ENCODE measurements at regions not wholly inside any gene's neighbourhood (a gene's known extent, or its start where the extent isn't known, plus 50 kb on each side); places are given as distances from the start of the nearest gene placed in this dataset.
"Not testable (repeated sequence)": the region's sequence is repeated elsewhere in the genome, so short reads cannot be mapped to it uniquely, and the experiment has no call there.

- intact Hi-C loops (cut with DNase I; ENCODE audit: low total_unique reads) (no loop called here), in situ Hi-C loops (cut with MboI; ENCODE audit: low pct_ligation_motif_present in 1 of 4, low pct_unique_long_range_greater_than_20kb in 1 of 4, low sequenced_read_pairs in 3 of 4) (no loop called here)
- Histone ChIP-seq H3K4me3 (no peak overlapping the region), H3K27ac (no peak overlapping the region), H3K4me1 (peaks cover 0 to 2% (median 0%) of the 10 kb centered on the region in 4 donors), H3K27me3 (no peaks in the 10 kb centered on the region), H3K36me3 (no peaks in the 10 kb centered on the region), H3K9me3 (no peaks in the 10 kb centered on the region)
- no peak for DNase-seq
- 77 to 88% methylated on average over 7 of the region's 7 CpGs for WGBS, 2 donors (ENCODE audit: low coverage in 1 of 2)
- no peak for TF ChIP-seq EP300 (IDR thresholded peaks at IDR 0.05; ENCODE audit: low read depth)
Observed at GRCh38 chr5:60458666-60459065, 241.3 kb downstream of the DEPDC1B start.

- DNase-seq, result no peak
- intact Hi-C loops (cut with DNase I; ENCODE audit: low total_unique reads), result no loop called here
- Histone ChIP-seq H3K4me3 (no peak overlapping the region), H3K4me1 (no peaks in the 10 kb centered on the region), H3K9me3 (no peaks in the 10 kb centered on the region), H3K36me3 (no peaks in the 10 kb centered on the region), H3K27ac (no peak overlapping the region), H3K27me3 (no peaks in the 10 kb centered on the region)
- TF ChIP-seq POLR2AphosphoS5 (IDR thresholded peaks at IDR 0.05) (no peak), EP300 (IDR thresholded peaks at IDR 0.05; ENCODE audit: low read depth) (no peak), POLR2A (IDR thresholded peaks at IDR 0.05) (no peak)
- TF ChIP-seq, protein P1, sequence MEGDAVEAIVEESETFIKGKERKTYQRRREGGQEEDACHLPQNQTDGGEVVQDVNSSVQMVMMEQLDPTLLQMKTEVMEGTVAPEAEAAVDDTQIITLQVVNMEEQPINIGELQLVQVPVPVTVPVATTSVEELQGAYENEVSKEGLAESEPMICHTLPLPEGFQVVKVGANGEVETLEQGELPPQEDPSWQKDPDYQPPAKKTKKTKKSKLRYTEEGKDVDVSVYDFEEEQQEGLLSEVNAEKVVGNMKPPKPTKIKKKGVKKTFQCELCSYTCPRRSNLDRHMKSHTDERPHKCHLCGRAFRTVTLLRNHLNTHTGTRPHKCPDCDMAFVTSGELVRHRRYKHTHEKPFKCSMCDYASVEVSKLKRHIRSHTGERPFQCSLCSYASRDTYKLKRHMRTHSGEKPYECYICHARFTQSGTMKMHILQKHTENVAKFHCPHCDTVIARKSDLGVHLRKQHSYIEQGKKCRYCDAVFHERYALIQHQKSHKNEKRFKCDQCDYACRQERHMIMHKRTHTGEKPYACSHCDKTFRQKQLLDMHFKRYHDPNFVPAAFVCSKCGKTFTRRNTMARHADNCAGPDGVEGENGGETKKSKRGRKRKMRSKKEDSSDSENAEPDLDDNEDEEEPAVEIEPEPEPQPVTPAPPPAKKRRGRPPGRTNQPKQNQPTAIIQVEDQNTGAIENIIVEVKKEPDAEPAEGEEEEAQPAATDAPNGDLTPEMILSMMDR (IDR thresholded peaks at IDR 0.05), result no peak
- in situ Hi-C loops (cut with MboI; ENCODE audit: low pct_ligation_motif_present in 1 of 4, low pct_unique_long_range_greater_than_20kb in 1 of 4, low sequenced_read_pairs in 3 of 4), result no loop called here
Observed at GRCh38 chr5:60457233-60457632, 242.7 kb downstream of the DEPDC1B start.

- 86 to 100% methylated on average over 1 to 2 of the region's 2 CpGs for WGBS, 2 donors (ENCODE audit: low coverage in 1 of 2)
- intact Hi-C loops (cut with DNase I; ENCODE audit: low total_unique reads) (no loop called here), in situ Hi-C loops (cut with MboI; ENCODE audit: low pct_ligation_motif_present in 1 of 4, low pct_unique_long_range_greater_than_20kb in 1 of 4, low sequenced_read_pairs in 3 of 4) (no loop called here)
- H3K27ac ChIP-seq, result no peak overlapping the region
- H3K27me3 ChIP-seq, result no peaks in the 10 kb centered on the region
- H3K4me3 ChIP-seq, result no peak overlapping the region
- H3K4me1 ChIP-seq, result no peaks in the 10 kb centered on the region
- no peak for TF ChIP-seq POLR2AphosphoS5 (IDR thresholded peaks at IDR 0.05)
- TF ChIP-seq EP300 (IDR thresholded peaks at IDR 0.05; ENCODE audit: low read depth), result no peak
- TF ChIP-seq POLR2A (IDR thresholded peaks at IDR 0.05), result no peak
- TF ChIP-seq, protein P1 (IDR thresholded peaks at IDR 0.05), result no peak
- H3K9me3 ChIP-seq, result no peaks in the 10 kb centered on the region
- H3K36me3 ChIP-seq, result no peaks in the 10 kb centered on the region
- no peak for DNase-seq
Observed at GRCh38 chr5:60455589-60455988, 244.4 kb downstream of the DEPDC1B start.

DNA sequence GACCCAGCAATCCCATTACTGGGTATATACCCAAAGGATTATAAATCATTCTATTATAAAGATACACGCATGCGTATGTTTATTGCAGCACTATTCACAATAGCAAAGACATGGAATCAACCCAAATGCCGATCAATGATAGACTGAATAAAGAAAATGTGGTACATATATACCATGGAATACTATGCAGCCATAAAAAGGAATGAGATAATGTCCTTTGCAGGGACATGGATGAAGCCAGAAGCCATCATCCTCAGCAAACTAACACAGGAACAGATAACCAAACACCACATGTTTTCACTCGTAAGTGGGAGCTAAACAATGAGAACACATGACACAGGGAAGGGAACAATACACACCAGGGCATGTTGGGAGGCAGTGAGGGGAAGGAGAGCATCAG lies 245.7 kb downstream of the DEPDC1B start:
- intact Hi-C loops (cut with DNase I; ENCODE audit: low total_unique reads); DNase-seq; H3K36me3 ChIP-seq; H3K4me3 ChIP-seq; H3K27ac ChIP-seq; H3K4me1 ChIP-seq; H3K27me3 ChIP-seq; in situ Hi-C loops (cut with MboI; ENCODE audit: low pct_ligation_motif_present in 1 of 4, low pct_unique_long_range_greater_than_20kb in 1 of 4, low sequenced_read_pairs in 3 of 4); H3K9me3 ChIP-seq: not testable (repeated sequence)
- 94 to 96% methylated on average over 4 of the region's 4 CpGs for WGBS, 2 donors (ENCODE audit: low coverage in 1 of 2)

DNA sequence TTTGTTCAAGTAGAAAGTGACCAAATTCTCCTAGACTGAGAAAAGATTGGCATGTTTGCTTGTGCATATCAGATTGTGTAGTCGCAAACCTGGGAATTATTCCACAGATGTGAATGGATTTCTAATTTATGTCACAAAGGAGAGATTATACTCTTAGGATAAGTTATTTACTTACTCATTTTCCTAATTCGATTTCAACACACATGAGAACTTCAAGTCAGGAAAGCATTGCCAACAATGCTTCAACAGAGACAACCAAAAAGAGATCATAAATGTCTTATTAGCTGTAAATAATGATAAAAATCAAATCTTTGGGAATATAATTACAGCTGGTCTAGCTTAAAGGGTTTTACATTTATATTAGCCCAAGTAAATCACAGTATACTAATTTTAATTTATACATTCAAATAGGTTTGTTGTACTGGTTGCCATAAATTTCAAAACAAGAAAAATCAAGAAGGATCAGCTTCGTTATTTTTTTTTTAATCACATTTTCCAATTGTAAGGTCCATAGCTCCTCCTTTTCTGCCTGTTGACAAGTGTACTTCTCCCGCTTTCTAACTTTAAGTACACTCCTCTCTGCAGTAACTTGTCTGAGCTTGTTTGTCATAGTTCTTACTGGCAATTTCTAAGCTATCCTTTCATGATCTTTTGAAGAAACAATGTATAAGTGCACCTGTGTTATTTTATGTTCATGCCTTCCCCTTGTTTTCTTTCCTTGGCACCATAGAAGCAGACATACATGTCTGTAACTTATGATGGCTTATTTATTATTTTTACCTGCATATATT lies 246.6 kb downstream of the DEPDC1B start:
- Histone ChIP-seq H3K27ac (no peak overlapping the region), H3K4me1 (no peaks in the 10 kb centered on the region), H3K27me3 (no peaks in the 10 kb centered on the region), H3K4me3 (no peak overlapping the region), H3K36me3 (no peaks in the 10 kb centered on the region), H3K9me3 (no peaks in the 10 kb centered on the region)
- intact Hi-C loops (cut with DNase I; ENCODE audit: low total_unique reads) (no loop called here), in situ Hi-C loops (cut with MboI; ENCODE audit: low pct_ligation_motif_present in 1 of 4, low pct_unique_long_range_greater_than_20kb in 1 of 4, low sequenced_read_pairs in 3 of 4) (no loop called here)
- WGBS, 2 donors (ENCODE audit: low coverage in 1 of 2), result 83 to 86% methylated on average over 4 of the region's 4 CpGs
- no peak for TF ChIP-seq EP300 (IDR thresholded peaks at IDR 0.05; ENCODE audit: low read depth)
- TF ChIP-seq POLR2AphosphoS5 (IDR thresholded peaks at IDR 0.05), result no peak
- no peak for TF ChIP-seq POLR2A (IDR thresholded peaks at IDR 0.05)
- TF ChIP-seq, protein P1 (IDR thresholded peaks at IDR 0.05), result no peak
- DNase-seq, result no peak

Measured in transverse colon (tissue), 4 donors.